G401 (cell line): ENCODE measurements at regions not wholly inside any gene's neighbourhood (a gene's known extent, or its start where the extent isn't known, plus 50 kb on each side); places are given as distances from the start of the nearest gene placed in this dataset.
A peak's percentile ranks its signal among the peaks of the same experiment; 100 is the strongest.
"Not testable (repeated sequence)": the region's sequence is repeated elsewhere in the genome, so short reads cannot be mapped to it uniquely, and the experiment has no call there.

Source experiments
- DNase-seq: peaks from one replicate; pipeline ENCODE4 v3.0.0-alpha.2; 2015; ENCODE audit warnings: low spot score
- in situ Hi-C: cut with HindIII; loops from 2 replicates; pipeline ENCODE4 v1.10.0; 2016; ENCODE audit warnings: low sequenced_read_pairs, mixed read lengths

GRCh38 chr3:191927183-191927817 lies 466.3 kb downstream of the PYDC2 start:
- in situ Hi-C loops, DNase-seq: not testable (repeated sequence)

GRCh38 chr3:191927998-191928397 lies 467.0 kb downstream of the PYDC2 start:
- in situ Hi-C loops, DNase-seq: not testable (repeated sequence)

GRCh38 chr3:191944835-191945234 lies 483.9 kb downstream of the PYDC2 start:
- DNase-seq = no peak
- in situ Hi-C loops = no loop called here

GRCh38 chr3:191952186-191952585 lies 491.2 kb downstream of the PYDC2 start:
- DNase-seq = no peak
- in situ Hi-C loops = no loop called here

GRCh38 chr3:191952609-191953008 lies 491.6 kb downstream of the PYDC2 start:
- in situ Hi-C loops = no loop called here
- DNase-seq = no peak

- DNase-seq = no peak
- in situ Hi-C loops = no loop called here
These were observed 498.2 kb downstream of the PYDC2 start for GRCh38 chr3:191958980-191959671.

GRCh38 chr3:191959876-191960413 lies 499.0 kb downstream of the PYDC2 start:
- in situ Hi-C loops = no loop called here
- peak; percentile 12 for DNase-seq

- in situ Hi-C loops = no loop called here
These were observed 500.1 kb downstream of the PYDC2 start for GRCh38 chr3:191961022-191961421.

GRCh38 chr3:191961529-191961928 lies 500.6 kb downstream of the PYDC2 start:
- in situ Hi-C loops = no loop called here
- DNase-seq = no peak

More at GRCh38 chr3:191961022-191961421, 500.1 kb downstream of the PYDC2 start:
- no peak for DNase-seq

- DNase-seq = no peak
- in situ Hi-C loops = no loop called here
These were observed 501.4 kb downstream of the PYDC2 start for GRCh38 chr3:191962324-191962723.

- no peak for DNase-seq
- in situ Hi-C loops = no loop called here
These were observed 502.2 kb downstream of the PYDC2 start for GRCh38 chr3:191963182-191963581.

- in situ Hi-C loops = no loop called here
- no peak for DNase-seq
These were observed 505.6 kb downstream of the PYDC2 start for GRCh38 chr3:191966556-191966955.

GRCh38 chr3:191968299-191968698 lies 507.3 kb downstream of the PYDC2 start:
- in situ Hi-C loops = no loop called here
- DNase-seq = no peak

- in situ Hi-C loops = no loop called here
- no peak for DNase-seq
These were observed 511.9 kb downstream of the PYDC2 start for GRCh38 chr3:191972714-191973398.

GRCh38 chr3:191973820-191974219 lies 512.9 kb downstream of the PYDC2 start:
- in situ Hi-C loops = no loop called here

GRCh38 chr3:191975936-191976335 lies 515.0 kb downstream of the PYDC2 start:
- in situ Hi-C loops = no loop called here
- DNase-seq = no peak

More at GRCh38 chr3:191973820-191974219, 512.9 kb downstream of the PYDC2 start:
- no peak for DNase-seq

- DNase-seq = no peak
- in situ Hi-C loops = no loop called here
These were observed 519.5 kb downstream of the PYDC2 start for GRCh38 chr3:191980443-191980842.

GRCh38 chr3:191982481-191982880 lies 521.5 kb downstream of the PYDC2 start:
- no peak for DNase-seq
- in situ Hi-C loops = no loop called here

- in situ Hi-C loops = no loop called here
- no peak for DNase-seq
These were observed 524.7 kb downstream of the PYDC2 start for GRCh38 chr3:191985691-191986090.

- no peak for DNase-seq
- in situ Hi-C loops = no loop called here
These were observed 526.9 kb downstream of the PYDC2 start for GRCh38 chr3:191987831-191988350.
